HepG2 (cell line): ENCODE measurements at regions not wholly inside any gene's neighbourhood (a gene's known extent, or its start where the extent isn't known, plus 50 kb on each side); places are given as distances from the start of the nearest gene placed in this dataset.

Source experiments
- MED8 ChIP-seq: sonication (generic); formaldehyde crosslinking; IDR thresholded peaks from 2 replicates; pipeline ENCODE4 v1.8.1; 2023; ENCODE audit warnings: mild to moderate bottlenecking, missing genetic modification reagents; ENCODE audit not compliant: insufficient replicate concordance
- PRMT3 ChIP-seq: sonication (generic); formaldehyde crosslinking; IDR thresholded peaks from 2 replicates; pipeline ENCODE4 v1.8.1; 2022; ENCODE audit warnings: low read depth, mild to moderate bottlenecking, moderate library complexity, missing genetic modification reagents, borderline replicate concordance
- RCOR2 ChIP-seq: IDR thresholded peaks from 2 replicates; pipeline ENCODE4 v1.6.1; 2016; ENCODE audit warnings: missing biosample characterization, missing genetic modification reagents
- TF ChIP-seq, protein P1 (sequence below): sonication (generic); formaldehyde crosslinking; IDR thresholded peaks from 2 replicates; pipeline ENCODE4 v1.4.0; 2020; ENCODE audit warnings: missing genetic modification reagents
- TF ChIP-seq, protein P2 (sequence below): sonication (generic); formaldehyde crosslinking; IDR thresholded peaks from 2 replicates; pipeline ENCODE4 v1.4.0; 2020; ENCODE audit warnings: mild to moderate bottlenecking, missing genetic modification reagents
- TF ChIP-seq, protein P3 (sequence below): sonication (generic); formaldehyde crosslinking; IDR thresholded peaks from 2 replicates; pipeline ENCODE4 v1.4.0; 2020; ENCODE audit warnings: missing genetic modification reagents

DNA sequence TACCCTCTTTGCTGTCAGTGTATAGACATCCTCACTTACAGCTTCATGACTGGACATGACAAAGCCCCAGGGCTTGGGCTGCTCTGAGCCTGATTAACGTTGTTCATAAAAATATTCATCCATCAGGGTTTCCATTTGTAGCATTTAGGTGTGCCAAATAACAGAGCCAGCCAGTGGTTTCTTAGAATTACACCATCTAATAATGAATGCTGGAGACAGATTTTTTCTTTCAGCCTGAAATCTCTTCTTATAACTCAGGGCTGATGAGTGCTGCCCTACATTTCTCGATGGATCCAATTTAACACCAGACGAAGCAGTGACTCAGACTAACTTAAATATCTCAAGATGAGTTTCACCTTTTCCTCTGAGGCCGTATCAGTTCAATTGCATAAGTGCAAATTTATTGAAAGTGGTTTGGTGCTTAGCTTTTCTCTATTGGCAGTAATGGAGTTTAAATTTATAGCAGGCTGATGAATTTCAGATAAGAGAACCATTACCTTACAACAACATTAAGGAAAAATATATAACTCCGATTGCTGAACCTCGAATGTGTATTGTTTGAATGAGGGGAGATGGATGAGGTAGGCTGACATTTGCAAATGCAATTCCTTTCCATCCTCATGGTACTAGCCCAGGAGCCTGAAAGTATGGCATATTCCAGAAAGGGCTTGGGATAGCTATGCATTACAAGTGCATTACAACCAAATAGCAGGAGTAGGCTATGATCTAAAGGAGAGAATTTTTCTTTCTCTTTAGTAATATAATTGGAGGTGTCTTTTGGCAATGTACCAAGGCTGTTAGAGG is 900.6 kb downstream of the KCNMA1 start (continued):
- TF ChIP-seq, protein P1, sequence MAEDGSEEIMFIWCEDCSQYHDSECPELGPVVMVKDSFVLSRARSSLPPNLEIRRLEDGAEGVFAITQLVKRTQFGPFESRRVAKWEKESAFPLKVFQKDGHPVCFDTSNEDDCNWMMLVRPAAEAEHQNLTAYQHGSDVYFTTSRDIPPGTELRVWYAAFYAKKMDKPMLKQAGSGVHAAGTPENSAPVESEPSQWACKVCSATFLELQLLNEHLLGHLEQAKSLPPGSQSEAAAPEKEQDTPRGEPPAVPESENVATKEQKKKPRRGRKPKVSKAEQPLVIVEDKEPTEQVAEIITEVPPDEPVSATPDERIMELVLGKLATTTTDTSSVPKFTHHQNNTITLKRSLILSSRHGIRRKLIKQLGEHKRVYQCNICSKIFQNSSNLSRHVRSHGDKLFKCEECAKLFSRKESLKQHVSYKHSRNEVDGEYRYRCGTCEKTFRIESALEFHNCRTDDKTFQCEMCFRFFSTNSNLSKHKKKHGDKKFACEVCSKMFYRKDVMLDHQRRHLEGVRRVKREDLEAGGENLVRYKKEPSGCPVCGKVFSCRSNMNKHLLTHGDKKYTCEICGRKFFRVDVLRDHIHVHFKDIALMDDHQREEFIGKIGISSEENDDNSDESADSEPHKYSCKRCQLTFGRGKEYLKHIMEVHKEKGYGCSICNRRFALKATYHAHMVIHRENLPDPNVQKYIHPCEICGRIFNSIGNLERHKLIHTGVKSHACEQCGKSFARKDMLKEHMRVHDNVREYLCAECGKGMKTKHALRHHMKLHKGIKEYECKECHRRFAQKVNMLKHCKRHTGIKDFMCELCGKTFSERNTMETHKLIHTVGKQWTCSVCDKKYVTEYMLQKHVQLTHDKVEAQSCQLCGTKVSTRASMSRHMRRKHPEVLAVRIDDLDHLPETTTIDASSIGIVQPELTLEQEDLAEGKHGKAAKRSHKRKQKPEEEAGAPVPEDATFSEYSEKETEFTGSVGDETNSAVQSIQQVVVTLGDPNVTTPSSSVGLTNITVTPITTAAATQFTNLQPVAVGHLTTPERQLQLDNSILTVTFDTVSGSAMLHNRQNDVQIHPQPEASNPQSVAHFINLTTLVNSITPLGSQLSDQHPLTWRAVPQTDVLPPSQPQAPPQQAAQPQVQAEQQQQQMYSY (CRISPR knock-in tag), result no peak
- TF ChIP-seq MED8 (CRISPR knock-in tag) (no peak), RCOR2 (CRISPR knock-in tag) (no peak), PRMT3 (CRISPR knock-in tag) (no peak)
- TF ChIP-seq, protein P2, sequence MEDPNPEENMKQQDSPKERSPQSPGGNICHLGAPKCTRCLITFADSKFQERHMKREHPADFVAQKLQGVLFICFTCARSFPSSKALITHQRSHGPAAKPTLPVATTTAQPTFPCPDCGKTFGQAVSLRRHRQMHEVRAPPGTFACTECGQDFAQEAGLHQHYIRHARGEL (CRISPR knock-in tag), result no peak
- TF ChIP-seq, protein P3, sequence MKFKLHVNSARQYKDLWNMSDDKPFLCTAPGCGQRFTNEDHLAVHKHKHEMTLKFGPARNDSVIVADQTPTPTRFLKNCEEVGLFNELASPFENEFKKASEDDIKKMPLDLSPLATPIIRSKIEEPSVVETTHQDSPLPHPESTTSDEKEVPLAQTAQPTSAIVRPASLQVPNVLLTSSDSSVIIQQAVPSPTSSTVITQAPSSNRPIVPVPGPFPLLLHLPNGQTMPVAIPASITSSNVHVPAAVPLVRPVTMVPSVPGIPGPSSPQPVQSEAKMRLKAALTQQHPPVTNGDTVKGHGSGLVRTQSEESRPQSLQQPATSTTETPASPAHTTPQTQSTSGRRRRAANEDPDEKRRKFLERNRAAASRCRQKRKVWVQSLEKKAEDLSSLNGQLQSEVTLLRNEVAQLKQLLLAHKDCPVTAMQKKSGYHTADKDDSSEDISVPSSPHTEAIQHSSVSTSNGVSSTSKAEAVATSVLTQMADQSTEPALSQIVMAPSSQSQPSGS (CRISPR knock-in tag), result no peak
